GM12878 (cell line): ENCODE measurements at regions not wholly inside any gene's neighbourhood (a gene's known extent, or its start where the extent isn't known, plus 50 kb on each side); places are given as distances from the start of the nearest gene placed in this dataset.

Experiments used
- ATAC-seq: fragments of 200-7000 bp; cut with Tn5 transposase; 3 replicates; pipeline ENCODE4 v1.9.1; 2020; ENCODE audit warnings: mild to moderate bottlenecking, moderate library complexity
- BruUV-seq: library from RNA; stranded (reverse); fragments of 400-500 nt; replicated peaks from 2 replicates; lab custom pipeline; 2021; lab: Mats Ljungman, UMichigan
- CTCF ChIA-PET: fragments of 300-600 bp; sonication (Branson Sonifier 250); formaldehyde crosslinking; extraction: SDS; loops from one replicate; lab custom pipeline; 2021; ENCODE audit warnings: inconsistent platforms; lab: Yijun Ruan, JAX
- POLR2A ChIA-PET: fragments of 350-600 bp; formaldehyde crosslinking; extraction: SDS; loops from one replicate; lab custom pipeline; 2021; ENCODE audit warnings: inconsistent platforms; lab: Charles Lee
- RAD21 ChIA-PET: fragments of 300-600 bp; sonication (Branson Sonifier 250); formaldehyde crosslinking; loops from one replicate; lab custom pipeline; 2023; ENCODE audit warnings: antibody characterized with exemption; ENCODE audit not compliant: unreplicated experiment; lab: Charles Lee
- SMC1A ChIA-PET: fragments of 300-600 bp; sonication (Branson Sonifier 250); formaldehyde crosslinking; loops from one replicate; lab custom pipeline; 2023; ENCODE audit not compliant: unreplicated experiment, uncharacterized antibody; lab: Charles Lee
- DNase-seq: peaks from one replicate; pipeline ENCODE4 v3.0.0-alpha.2; 2011; ENCODE audit warnings: low read depth, low spot score
- FAIRE-seq: peaks from 3 replicates; lab custom pipeline; 2011; peaks lifted over from hg19 to GRCh38; lab: Jason Lieb, UNC
- H2AFZ ChIP-seq: 2 replicates; pipeline ENCODE4 v1.6.0; 2011; ENCODE audit warnings: low read depth, low read length, control low read depth; ENCODE audit not compliant: control insufficient read depth
- H3K27ac ChIP-seq: 2 replicates; pipeline ENCODE4 v1.5.1; 2011; ENCODE audit warnings: control low read depth; ENCODE audit not compliant: control insufficient read depth, insufficient read depth
- H3K27me3 ChIP-seq, 2 experiments: replicated peaks in 1 of 2; 2 replicates each; pipeline versions ENCODE4 v1.6.0 to v1.6.1; 2011; ENCODE audit warnings: low read length in 1 of 2; ENCODE audit not compliant: control insufficient read depth in 2 of 2, insufficient read depth in 2 of 2
- H3K36me3 ChIP-seq, 2 experiments: 2 replicates each; pipeline ENCODE4 v1.5.1; 2011; ENCODE audit warnings: low read length in 1 of 2; ENCODE audit not compliant: control insufficient read depth in 2 of 2, insufficient read depth in 2 of 2
- H3K4me1 ChIP-seq: 2 replicates; pipeline ENCODE4 v1.6.1; 2011; ENCODE audit warnings: mild to moderate bottlenecking, low read length, moderate library complexity, mixed read lengths; ENCODE audit not compliant: control insufficient read depth, insufficient read depth
- H3K4me2 ChIP-seq: 2 replicates; pipeline ENCODE4 v1.6.0; 2011; ENCODE audit warnings: control low read depth; ENCODE audit not compliant: control insufficient read depth, insufficient read depth
- H3K4me3 ChIP-seq: fragments of 200-600 bp; sonication (generic); 2 replicates; pipeline ENCODE4 v1.5.1; 2016
- H3K79me2 ChIP-seq: 2 replicates; pipeline ENCODE4 v1.6.0; 2011; ENCODE audit warnings: low read length; ENCODE audit not compliant: control insufficient read depth, insufficient read depth
- H3K9ac ChIP-seq: 2 replicates; pipeline ENCODE4 v1.8.0; 2011; ENCODE audit warnings: low read length, control low read depth, mixed read lengths; ENCODE audit not compliant: control insufficient read depth, insufficient read depth
- H3K9me3 ChIP-seq: replicated peaks from 3 replicates; pipeline ENCODE4 v1.5.1; 2011; ENCODE audit warnings: mild to moderate bottlenecking, low read length; ENCODE audit not compliant: control insufficient read depth, insufficient read depth
- H4K20me1 ChIP-seq: 2 replicates; pipeline ENCODE4 v1.6.0; 2011; ENCODE audit not compliant: control insufficient read depth, insufficient read depth
- CBFB ChIP-seq: IDR thresholded peaks from 2 replicates; pipeline ENCODE4 v1.6.1; 2016; ENCODE audit warnings: antibody characterized with exemption, low read depth
- KDM1A ChIP-seq: fragments of 200-600 bp; sonication (generic); IDR thresholded peaks from 2 replicates; pipeline ENCODE4 v1.6.1; 2016; ENCODE audit warnings: borderline replicate concordance
- PML ChIP-seq: IDR thresholded peaks from 2 replicates; pipeline ENCODE4 v1.6.1; 2012; ENCODE audit warnings: low read length, inconsistent platforms
- RAD21 ChIP-seq: IDR thresholded peaks from 2 replicates; pipeline ENCODE4 v1.6.1; 2011; ENCODE audit warnings: mild to moderate bottlenecking, low read depth, low read length, moderate library complexity; ENCODE audit not compliant: insufficient read depth
- RELA ChIP-seq: fragments of 450-650 bp; IDR thresholded peaks from 2 replicates; pipeline ENCODE4 v1.8.0; 2014; ENCODE audit warnings: borderline replicate concordance; ENCODE audit not compliant: partially characterized antibody
- ZBED1 ChIP-seq: IDR thresholded peaks from 2 replicates; pipeline ENCODE4 v1.6.1; 2016; ENCODE audit warnings: borderline replicate concordance
- ZSCAN29 ChIP-seq: fragments of 450-650 bp; IDR thresholded peaks from 2 replicates; pipeline ENCODE4 v1.6.1; 2017; ENCODE audit warnings: mild to moderate bottlenecking, moderate library complexity
- WGBS: methylation state at CpG from one replicate; pipeline ENCODE4 v1.1.6; 2016; ENCODE audit warnings: low lambda C conversion rate; ENCODE audit not compliant: insufficient replicate concordance, insufficient coverage; ENCODE audit errors: missing lambda C conversion rate; 5-methylcytosine and 5-hydroxymethylcytosine counted together
- in situ Hi-C: fragments of 300-500 bp; cut with MboI; formaldehyde crosslinking; loops from 9 replicates; pipeline ENCODE4 v1.14.3; 2018; ENCODE audit warnings: mixed read lengths
- intact Hi-C: fragments of 100-400 bp; cut with micrococcal nuclease; formaldehyde crosslinking; loops from one replicate; pipeline ENCODE4 v1.14.2; 2022; ENCODE audit not compliant: unreplicated experiment
- TF ChIP-seq, protein P1 (sequence below): IDR thresholded peaks from 2 replicates; pipeline ENCODE4 v1.6.1; 2012; ENCODE audit warnings: mild to moderate bottlenecking, low read depth, low read length
- TF ChIP-seq, protein P2 (sequence below): fragments of 450-650 bp; IDR thresholded peaks from 2 replicates; pipeline ENCODE4 v1.6.1; 2017; ENCODE audit warnings: mild to moderate bottlenecking, low read depth, inconsistent platforms; ENCODE audit not compliant: poor library complexity, severe bottlenecking
- TF ChIP-seq, protein P3 (sequence below): IDR thresholded peaks from 2 replicates; pipeline ENCODE4 v1.6.1; 2012; ENCODE audit warnings: low read depth, low read length, improper control_type of control experiment
- TF ChIP-seq, protein P4 (sequence below): fragments of 450-650 bp; IDR thresholded peaks from 2 replicates; pipeline ENCODE4 v1.6.1; 2016; ENCODE audit warnings: mild to moderate bottlenecking

GRCh38 chr6:74946961-74947360, 258.9 kb downstream of the COL12A1 start:
- RAD21 ChIA-PET, result no interaction called here
- TF ChIP-seq RAD21, result no peak
- ATAC-seq, result no peak
- Histone ChIP-seq H3K36me3 (no peaks in the 10 kb centered on the region), H3K27ac (no peak overlapping the region), H3K79me2 (no peaks in the 10 kb centered on the region), H3K9me3 (no peaks in the 10 kb centered on the region), H3K4me3 (no peak overlapping the region), H2AFZ (no peak overlapping the region), H3K27me3 (no peaks in the 10 kb centered on the region), H3K9ac (no peak overlapping the region), H3K4me1 (no peaks in the 10 kb centered on the region), H4K20me1 (no peaks in the 10 kb centered on the region), H3K4me2 (no peak overlapping the region)
- CTCF ChIA-PET, result no interaction called here
- SMC1A ChIA-PET, result no interaction called here
- no peak for DNase-seq
- BruUV-seq, result no TSS peak
- POLR2A ChIA-PET, result no interaction called here
- intact Hi-C loops (no loop called here), in situ Hi-C loops (no loop called here)
- FAIRE-seq, result no peak
- 14% methylated on average over 2 of the region's 2 CpGs for WGBS

GRCh38 chr6:74942130-74942529, 263.7 kb downstream of the COL12A1 start:
- Histone ChIP-seq H3K79me2 (no peaks in the 10 kb centered on the region), H3K27ac (no peak overlapping the region), H3K9me3 (no peaks in the 10 kb centered on the region), H3K36me3 (no peaks in the 10 kb centered on the region), H3K9ac (no peak overlapping the region), H3K4me1 (no peaks in the 10 kb centered on the region), H3K4me3 (no peak overlapping the region), H3K27me3 (no peaks in the 10 kb centered on the region), H4K20me1 (no peaks in the 10 kb centered on the region), H3K4me2 (no peak overlapping the region), H2AFZ (no peak overlapping the region)
- 6% methylated on average over 3 of the region's 3 CpGs for WGBS
- no TSS peak for BruUV-seq
- DNase-seq (no peak), ATAC-seq (no peak), FAIRE-seq (no peak)
- CTCF ChIA-PET, result no interaction called here
- intact Hi-C loops (no loop called here), in situ Hi-C loops (no loop called here)
- POLR2A ChIA-PET, result no interaction called here
- RAD21 ChIA-PET, result no interaction called here
- SMC1A ChIA-PET, result no interaction called here
- TF ChIP-seq ZSCAN29, result no peak
- TF ChIP-seq, protein P1, sequence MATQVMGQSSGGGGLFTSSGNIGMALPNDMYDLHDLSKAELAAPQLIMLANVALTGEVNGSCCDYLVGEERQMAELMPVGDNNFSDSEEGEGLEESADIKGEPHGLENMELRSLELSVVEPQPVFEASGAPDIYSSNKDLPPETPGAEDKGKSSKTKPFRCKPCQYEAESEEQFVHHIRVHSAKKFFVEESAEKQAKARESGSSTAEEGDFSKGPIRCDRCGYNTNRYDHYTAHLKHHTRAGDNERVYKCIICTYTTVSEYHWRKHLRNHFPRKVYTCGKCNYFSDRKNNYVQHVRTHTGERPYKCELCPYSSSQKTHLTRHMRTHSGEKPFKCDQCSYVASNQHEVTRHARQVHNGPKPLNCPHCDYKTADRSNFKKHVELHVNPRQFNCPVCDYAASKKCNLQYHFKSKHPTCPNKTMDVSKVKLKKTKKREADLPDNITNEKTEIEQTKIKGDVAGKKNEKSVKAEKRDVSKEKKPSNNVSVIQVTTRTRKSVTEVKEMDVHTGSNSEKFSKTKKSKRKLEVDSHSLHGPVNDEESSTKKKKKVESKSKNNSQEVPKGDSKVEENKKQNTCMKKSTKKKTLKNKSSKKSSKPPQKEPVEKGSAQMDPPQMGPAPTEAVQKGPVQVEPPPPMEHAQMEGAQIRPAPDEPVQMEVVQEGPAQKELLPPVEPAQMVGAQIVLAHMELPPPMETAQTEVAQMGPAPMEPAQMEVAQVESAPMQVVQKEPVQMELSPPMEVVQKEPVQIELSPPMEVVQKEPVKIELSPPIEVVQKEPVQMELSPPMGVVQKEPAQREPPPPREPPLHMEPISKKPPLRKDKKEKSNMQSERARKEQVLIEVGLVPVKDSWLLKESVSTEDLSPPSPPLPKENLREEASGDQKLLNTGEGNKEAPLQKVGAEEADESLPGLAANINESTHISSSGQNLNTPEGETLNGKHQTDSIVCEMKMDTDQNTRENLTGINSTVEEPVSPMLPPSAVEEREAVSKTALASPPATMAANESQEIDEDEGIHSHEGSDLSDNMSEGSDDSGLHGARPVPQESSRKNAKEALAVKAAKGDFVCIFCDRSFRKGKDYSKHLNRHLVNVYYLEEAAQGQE, result no peak
- no peak for TF ChIP-seq PML
- TF ChIP-seq, protein P2, sequence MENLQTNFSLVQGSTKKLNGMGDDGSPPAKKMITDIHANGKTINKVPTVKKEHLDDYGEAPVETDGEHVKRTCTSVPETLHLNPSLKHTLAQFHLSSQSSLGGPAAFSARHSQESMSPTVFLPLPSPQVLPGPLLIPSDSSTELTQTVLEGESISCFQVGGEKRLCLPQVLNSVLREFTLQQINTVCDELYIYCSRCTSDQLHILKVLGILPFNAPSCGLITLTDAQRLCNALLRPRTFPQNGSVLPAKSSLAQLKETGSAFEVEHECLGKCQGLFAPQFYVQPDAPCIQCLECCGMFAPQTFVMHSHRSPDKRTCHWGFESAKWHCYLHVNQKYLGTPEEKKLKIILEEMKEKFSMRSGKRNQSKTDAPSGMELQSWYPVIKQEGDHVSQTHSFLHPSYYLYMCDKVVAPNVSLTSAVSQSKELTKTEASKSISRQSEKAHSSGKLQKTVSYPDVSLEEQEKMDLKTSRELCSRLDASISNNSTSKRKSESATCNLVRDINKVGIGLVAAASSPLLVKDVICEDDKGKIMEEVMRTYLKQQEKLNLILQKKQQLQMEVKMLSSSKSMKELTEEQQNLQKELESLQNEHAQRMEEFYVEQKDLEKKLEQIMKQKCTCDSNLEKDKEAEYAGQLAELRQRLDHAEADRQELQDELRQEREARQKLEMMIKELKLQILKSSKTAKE, result no peak
- TF ChIP-seq CBFB, result no peak
- TF ChIP-seq, protein P3, sequence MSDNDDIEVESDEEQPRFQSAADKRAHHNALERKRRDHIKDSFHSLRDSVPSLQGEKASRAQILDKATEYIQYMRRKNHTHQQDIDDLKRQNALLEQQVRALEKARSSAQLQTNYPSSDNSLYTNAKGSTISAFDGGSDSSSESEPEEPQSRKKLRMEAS, result no peak
- TF ChIP-seq, protein P4, sequence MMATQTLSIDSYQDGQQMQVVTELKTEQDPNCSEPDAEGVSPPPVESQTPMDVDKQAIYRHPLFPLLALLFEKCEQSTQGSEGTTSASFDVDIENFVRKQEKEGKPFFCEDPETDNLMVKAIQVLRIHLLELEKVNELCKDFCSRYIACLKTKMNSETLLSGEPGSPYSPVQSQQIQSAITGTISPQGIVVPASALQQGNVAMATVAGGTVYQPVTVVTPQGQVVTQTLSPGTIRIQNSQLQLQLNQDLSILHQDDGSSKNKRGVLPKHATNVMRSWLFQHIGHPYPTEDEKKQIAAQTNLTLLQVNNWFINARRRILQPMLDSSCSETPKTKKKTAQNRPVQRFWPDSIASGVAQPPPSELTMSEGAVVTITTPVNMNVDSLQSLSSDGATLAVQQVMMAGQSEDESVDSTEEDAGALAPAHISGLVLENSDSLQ, result no peak
- no peak for TF ChIP-seq KDM1A
- TF ChIP-seq ZBED1, result no peak
- TF ChIP-seq RELA, result no peak
